HG03025 (cell line): ENCODE measurements at regions not wholly inside any gene's neighbourhood (a gene's known extent, or its start where the extent isn't known, plus 50 kb on each side); places are given as distances from the start of the nearest gene placed in this dataset.

Experiments
- ATAC-seq: cut with Tn5 transposase; IDR thresholded peaks from one replicate; pipeline ENCODE4 v1.9.1; 2021; ENCODE audit warnings: mild to moderate bottlenecking, moderate library complexity; ENCODE audit not compliant: unreplicated experiment, low FRiP score

GRCh38 chr1:83017276-83017675, 981.7 kb downstream of the TTLL7 start:
- ATAC-seq: no peak

DNA sequence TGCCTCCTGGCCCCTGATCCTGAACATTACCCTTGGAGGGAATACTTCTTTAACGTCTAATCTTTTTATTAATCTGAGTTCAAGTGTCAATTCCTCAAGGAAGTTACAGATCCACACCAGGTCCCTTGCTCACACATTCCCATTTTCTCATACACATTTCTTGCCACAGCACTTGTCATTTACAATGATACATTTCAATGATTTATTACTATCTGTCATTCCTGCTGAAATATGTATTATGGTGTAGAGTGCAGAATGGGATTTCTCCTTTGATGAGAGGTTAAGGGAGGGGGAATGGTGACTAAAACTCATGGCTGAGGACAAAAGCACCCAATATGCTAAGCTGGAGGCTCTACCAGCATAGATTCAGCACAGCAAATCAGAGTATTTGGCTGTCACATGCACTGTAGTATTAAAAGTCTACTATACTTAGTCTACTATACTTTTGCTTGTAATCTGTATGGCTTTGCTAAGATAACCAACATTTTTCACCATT, 982.5 kb downstream of the TTLL7 start:
- ATAC-seq: no peak

DNA sequence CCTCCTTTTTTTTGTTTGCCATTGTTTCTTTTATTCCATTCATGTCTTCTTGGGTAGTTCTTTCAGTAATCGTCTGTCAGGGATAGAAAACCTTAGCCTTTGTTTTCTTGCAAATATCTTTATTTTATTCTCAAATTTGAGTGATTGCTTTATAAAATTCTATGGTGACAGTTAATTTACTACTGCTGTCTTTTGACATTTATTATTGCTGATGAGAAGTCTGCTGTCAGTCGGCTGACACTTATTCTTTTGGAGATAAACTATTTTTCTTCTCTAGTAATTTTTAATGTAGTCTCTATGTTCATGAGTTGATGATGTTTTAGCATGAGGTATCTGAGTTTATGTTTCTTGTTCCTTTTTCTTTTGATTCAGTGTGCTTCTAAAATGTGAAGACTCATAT, 983.8 kb downstream of the TTLL7 start:
- ATAC-seq: no peak

DNA sequence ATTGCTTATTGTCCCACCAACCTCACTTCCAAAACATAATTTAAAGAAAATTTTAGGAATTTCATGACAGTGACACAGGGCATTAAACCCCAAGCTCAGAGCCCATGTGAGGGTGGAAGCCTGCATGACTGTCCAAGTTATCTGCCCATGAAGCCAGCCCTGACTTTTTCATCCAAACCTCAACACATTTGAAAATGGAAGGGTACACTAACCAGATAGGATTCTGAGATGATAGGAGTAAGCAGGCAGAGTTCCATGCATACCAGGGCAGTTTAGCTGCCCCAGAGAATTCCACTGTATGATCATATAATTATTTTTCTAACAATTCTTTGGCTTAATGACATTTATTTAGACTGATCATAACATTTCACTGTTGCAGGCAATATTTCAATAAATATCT, 986.0 kb downstream of the TTLL7 start:
- ATAC-seq: no peak

DNA sequence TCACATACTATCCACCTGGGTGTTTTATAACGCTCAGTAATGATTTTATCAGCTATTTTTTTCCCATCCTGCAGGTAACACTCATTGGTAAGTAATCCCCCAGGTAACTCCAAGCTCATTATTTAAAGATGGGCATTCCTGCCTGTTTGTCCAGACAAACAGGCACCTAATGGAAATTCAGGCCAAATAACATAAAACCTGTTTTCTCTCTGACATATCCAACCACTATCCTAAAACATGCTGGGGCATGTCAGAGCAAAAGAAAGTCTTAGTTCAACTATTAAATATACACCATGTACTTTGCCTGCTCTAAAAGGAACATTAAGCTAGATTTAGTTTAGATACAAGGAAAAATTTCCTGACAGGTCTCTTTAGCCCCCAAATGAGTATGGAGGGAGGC, 987.7 kb downstream of the TTLL7 start:
- no peak for ATAC-seq

DNA sequence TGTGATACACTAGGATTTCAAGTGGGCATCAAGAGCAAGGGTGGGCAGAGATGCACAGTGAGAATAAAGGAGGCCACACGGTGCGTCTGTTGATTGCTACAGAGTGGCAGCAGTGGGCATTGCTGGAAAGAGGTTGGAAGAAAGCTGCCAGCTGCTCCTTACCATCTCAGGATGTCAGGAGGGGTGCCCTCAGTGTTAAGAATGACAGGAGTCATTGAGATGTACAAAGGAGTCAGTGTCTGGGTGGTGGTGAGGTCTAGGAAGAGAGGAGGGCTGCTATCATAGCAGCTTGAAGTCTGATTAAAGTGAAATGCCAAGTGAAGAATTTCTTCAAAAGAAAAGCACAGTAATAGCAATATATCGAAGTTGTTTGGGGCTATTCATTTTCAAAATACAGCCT, 992.7 kb downstream of the TTLL7 start:
- no peak for ATAC-seq

- no peak for ATAC-seq
These were observed 998.6 kb downstream of the TTLL7 start for GRCh38 chr1:83000286-83000685.

GRCh38 chr1:82995951-82996350, 1003.0 kb downstream of the TTLL7 start:
- ATAC-seq: no peak

- ATAC-seq: no peak
These were observed 1004.2 kb downstream of the TTLL7 start for GRCh38 chr1:82994616-82995263.

- ATAC-seq: no peak
These were observed 1007.4 kb downstream of the TTLL7 start for GRCh38 chr1:82991569-82991968.

- ATAC-seq: peak; percentile 98
These were observed 1019.2 kb downstream of the TTLL7 start for GRCh38 chr1:82979593-82980236.

DNA sequence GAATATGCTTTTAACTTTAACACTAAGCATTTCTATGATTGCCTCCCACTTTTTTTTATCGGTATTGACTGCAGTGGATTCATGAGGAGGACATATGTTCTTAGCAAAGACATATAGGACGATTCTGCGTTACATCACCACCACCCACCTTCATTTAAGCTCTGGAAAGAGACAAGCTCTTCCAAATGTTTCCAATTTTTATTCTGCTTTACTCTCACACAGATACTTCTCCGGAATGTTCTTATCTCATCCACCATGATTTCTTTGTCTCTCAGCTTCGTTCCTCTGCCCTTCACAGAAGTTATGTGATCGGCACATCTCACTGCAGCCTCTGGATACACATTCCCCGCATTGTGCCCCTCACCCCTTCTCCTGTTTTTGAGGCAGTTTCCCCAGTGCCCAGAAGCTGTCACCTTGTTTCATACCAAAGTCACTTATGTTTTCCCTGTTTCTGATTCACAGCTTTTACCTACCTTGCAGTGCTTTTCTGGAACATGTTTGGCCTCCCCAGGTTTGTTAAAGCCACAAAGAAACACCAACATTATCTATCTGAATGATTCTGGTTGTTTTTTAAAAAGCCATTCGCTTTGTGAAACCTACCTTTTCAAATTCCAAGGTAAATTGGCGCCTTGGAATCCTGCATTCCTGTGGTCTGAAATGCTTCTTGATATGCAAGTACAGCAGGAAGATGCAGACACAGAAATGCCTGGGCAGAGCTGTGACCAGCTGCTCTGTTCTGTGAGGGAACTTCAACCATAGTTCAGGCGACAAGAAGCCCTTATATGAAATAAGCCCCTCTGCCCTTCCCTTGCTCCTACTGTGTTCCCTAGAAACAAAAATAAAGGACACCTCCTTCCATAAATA, 1020.2 kb downstream of the TTLL7 start:
- ATAC-seq: no peak

GRCh38 chr1:82972841-82973553, 1025.9 kb downstream of the TTLL7 start:
- no peak for ATAC-seq

- no peak for ATAC-seq
These were observed 1029.6 kb downstream of the TTLL7 start for GRCh38 chr1:82969340-82969739.

DNA sequence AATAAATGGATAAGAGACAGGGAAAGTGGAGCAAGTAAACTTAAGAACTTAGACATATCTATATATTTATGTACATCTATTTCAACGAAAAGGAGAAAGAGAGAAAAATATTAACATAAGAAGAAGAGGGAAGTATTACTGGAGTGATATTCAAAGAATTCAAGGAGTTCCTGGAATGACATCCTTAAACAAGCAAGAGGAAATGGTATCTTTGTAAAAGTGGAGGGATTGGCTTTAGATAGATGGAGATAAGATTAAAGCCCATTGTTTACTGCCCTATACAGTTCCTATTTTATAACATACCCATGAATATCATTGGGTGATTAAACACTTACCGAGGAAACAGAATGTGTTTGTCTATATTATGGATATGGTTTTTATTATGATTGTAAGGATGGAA, 1036.3 kb downstream of the TTLL7 start:
- ATAC-seq: no peak

DNA sequence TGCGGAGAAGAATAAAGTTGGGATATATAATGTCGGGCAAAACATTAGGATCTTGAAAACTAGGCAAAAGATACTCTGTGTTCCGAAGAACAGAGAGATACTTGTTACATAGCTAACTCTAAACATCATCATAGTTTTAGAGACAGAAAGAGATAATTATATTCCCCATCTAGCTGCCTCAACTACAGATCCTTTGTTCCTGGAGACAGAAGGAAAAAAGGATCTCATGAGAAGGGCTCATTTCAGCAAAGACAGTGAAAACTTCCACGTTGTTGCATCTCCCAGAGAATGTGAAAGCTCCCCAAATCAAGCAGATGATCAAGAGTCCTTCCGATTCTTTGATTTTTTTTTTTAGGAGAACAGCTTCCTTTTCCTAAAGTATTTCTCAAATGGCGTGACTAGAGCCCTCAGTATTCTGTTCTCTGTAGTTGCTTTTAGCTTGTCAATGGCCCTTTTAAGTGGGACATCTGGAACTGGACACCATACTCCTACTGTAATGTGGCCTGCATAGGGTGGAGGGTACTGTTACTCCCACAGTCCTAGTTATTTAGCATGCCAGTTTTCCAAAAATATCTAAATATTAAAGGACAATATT, 1048.2 kb downstream of the TTLL7 start:
- ATAC-seq: no peak

- ATAC-seq: no peak
These were observed 1050.5 kb downstream of the TTLL7 start for GRCh38 chr1:82948386-82948785.

DNA sequence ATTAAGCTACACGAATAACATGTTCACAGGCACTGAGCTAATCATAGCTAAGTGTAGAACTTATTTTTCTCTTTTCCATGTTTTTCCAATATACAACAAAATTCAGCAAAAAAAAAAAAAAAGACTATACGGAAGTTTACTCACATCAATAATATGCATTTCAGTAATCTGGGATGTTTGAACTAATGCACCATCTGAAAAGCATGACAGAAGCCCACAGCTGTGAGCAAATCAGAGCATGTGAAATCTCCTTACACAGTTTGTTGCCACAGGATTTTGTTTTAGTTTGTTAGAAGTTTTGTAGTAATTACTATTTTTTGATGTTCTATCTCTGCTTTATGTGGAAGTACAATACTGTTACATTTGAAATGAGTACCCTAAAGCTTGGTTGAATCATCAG, 1051.7 kb downstream of the TTLL7 start:
- no peak for ATAC-seq

GRCh38 chr1:82946096-82946605, 1052.8 kb downstream of the TTLL7 start:
- no peak for ATAC-seq

- no peak for ATAC-seq
These were observed 1054.1 kb downstream of the TTLL7 start for GRCh38 chr1:82944822-82945221.
